ENCODE measurements at regions not wholly inside any gene's neighbourhood (a gene's known extent, or its start where the extent isn't known, plus 50 kb on each side); places are given as distances from the start of the nearest gene placed in this dataset.
"Not testable (repeated sequence)": the region's sequence is repeated elsewhere in the genome, so short reads cannot be mapped to it uniquely, and the experiment has no call there.

DNA sequence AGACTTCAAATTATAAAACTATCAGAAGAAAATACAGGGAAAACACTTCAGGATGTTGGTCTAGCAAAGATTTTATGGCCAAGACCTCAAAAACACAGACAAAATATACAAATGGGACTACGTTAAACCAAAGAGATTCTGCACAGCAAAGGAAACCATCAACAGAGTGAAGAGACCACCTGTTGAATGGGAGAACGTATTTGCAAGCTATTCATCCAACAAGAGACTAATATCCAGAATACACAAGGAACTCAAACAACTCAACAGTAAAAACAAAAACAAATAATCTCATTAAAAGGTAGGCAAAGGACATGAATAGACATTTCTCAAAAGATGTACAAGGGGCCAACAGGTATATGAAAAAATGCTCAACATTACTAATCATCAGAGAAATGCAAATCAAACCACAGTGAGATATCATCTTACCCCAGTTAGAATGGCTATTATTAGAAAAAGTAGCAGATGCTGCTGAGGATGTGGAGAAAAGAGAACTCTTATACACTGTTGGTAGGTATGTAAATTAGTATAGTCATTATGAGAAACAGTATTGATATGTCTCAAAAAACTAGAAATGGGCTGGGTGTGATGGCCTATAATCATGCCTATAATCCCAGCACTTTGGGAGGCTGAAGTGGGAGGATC is 112.6 kb downstream of the LRIG2 start:
- no peak for DNase-seq (ENCODE audit: low spot score)

DNA sequence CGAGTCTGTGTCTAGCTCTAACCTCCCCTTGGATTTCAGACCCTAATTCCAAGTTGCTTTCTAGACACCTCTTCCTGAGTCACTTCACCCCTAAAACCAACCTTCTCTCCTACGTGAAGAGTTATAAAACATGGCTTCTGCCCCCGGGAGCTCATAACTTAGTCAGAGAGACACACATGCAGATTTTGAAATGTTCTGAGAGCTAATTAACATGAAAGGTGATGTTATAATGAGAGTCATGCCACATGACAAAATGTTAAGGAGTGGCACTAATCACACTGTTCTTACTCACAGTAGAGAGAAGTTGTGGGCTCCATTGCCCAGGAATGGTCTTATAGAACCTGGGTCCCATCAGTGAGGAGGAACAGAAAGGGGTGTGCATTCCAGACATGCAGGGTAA is 117.1 kb downstream of the LRIG2 start:
- DNase-seq (ENCODE audit: low spot score): no peak

DNA sequence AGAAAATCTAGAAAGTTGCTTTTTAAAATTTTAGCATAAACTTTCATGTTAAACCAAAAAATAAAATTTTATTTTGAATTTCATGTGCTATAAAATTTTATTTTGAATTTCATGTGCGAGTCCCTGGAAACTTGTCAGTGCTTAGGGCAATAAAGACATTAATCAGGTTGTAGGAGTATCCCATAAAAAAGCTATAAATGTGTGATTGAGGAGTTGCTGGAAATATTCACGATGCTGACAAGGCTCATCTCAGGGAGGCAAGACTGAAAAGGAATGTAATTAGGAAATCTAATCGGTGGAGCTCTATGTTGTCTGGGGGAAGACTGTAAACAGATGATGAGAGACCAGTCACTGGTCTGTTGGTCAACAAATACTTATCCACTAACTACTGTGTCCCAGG is 117.9 kb downstream of the LRIG2 start:
- DNase-seq (ENCODE audit: low spot score): no peak

DNA sequence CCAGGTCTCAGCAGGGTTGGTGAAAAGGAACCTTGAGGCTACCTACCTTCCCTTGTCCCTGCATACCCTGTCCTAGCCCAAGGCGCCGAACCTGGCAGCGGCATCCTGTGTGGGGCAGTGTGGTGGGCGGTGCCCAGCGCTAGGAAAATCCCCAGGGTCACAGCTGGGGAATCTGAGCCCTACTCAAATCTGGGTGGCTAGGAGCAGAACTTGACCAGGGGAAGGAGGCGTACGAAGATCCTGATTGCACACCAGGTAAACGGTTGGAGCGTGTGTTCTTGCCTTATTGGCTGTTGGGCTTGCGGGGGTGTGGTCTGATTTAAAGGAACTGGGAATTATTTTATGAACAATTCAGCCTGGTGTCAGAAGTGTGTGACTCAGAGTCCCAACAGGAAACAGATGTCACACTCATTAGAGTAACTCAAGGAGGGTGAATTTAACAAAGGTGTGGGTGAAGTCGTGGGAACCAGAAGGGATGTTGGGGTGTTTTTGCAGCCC is 118.6 kb downstream of the LRIG2 start:
- peak; percentile 74 for DNase-seq (ENCODE audit: low spot score)

DNA sequence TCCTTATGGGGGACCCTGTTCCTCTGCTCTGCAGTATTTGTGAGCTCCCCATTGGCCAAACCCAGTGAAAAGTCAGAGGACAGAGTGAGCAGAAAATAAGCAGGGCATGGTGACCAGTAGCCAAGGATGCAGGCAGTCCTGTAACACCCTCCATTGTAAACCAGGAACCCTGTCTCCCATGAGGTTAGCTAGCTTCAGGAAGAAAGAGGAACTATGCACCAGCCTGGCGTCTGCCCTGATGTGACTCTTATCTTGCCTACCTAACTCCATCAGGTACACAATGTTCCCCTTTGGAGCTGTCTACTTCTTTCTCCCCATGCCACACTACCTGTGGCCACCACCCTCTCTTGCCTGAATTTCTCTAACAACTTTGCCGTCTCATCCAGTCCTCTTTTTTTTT is 119.2 kb downstream of the LRIG2 start:
- no peak for DNase-seq (ENCODE audit: low spot score)

DNA sequence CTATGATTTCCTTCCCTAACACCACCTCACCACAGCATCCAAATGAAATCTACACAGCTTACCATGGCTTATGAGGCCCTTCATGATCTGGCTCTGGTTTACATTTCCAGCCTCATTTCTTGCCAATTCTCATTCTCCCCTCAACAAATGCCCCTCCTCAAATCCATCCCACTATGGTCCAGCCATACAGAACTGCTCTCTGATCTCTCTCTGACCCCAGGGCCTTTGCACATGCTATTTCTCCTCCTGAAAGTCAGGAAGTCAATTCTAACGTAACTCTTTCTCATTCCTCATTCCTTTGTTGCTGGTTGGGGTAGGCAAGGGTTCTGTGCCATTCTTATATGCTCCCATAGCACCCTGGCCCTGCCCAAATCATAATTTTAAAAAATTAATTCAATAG is 120.0 kb downstream of the LRIG2 start:
- no peak for DNase-seq (ENCODE audit: low spot score)

DNA sequence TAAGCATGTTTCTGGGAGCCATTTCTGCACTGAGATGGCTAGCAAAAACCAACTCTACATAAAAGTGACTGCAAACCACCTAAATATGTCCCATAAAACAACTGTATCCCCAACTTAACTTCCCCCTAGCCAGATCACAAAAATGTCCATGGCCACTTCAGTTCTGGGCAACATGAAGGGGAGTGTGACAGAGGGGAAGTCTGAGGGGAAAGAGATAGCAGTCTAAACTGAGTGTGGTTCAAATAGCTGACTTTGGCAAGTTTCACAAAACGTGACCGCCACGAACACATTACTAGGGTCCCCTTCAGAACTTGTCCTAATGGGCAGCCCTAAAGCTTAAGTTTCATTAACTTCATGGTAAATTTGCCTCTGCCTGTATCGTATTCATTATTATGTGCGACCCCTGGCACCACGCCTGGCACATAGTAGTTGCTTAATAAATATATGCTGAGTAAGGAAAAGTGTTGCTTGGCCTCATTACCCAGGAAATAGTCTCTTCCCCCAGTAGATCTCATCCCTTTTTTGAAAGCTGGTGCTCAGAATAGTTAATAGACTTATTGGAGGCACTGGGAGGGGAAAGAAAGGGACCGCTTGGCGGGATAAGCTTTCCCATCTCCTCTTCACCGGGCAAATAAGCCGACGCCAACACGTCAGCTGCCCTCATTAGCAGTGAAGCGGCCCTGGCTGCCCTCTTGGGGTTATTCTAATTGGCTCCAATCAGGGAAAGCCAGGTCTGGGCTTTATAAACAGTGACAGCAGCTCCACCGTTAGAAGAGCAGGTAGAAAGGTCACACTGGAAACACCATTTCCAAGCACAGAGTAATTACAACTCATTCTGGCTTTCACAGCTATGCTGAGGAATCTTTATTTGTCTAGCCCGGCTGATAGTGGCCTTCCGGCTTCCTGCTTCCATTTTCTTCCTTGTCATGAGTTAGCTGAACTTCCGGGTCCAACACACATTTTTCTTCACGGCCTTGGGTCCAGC is 122.1 kb downstream of the LRIG2 start:
- DNase-seq (ENCODE audit: low spot score): no peak

DNA sequence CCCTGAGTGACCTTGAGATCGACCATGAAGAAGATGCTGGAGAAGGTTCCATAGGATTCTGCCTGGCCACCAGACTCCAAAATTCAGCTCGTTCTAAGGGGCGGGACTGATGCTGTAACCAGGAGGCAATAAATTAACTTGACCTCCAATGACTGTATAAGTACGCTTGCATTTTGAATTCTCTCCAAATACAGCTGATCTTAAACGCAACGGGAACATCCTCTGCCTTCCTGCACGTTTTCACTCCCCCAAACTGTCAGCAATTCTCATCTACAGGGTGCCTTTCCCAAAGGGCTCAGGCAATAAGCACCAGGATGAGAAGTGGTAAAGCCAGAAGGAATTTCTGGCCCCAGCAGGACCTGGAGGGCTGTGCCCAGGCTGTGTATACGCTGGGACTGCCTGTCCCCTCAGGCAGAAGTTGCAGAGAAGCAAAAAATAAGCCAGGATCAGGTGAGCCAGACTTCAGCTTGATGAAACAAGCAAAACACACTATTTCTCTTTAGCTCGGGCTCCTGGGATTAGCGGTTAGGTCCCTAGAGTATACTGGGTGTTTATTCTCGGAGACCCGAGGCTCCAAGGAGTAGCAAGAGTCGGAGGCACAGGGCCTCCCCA is 124.8 kb downstream of the LRIG2 start:
- DNase-seq (ENCODE audit: low spot score): no peak

DNA sequence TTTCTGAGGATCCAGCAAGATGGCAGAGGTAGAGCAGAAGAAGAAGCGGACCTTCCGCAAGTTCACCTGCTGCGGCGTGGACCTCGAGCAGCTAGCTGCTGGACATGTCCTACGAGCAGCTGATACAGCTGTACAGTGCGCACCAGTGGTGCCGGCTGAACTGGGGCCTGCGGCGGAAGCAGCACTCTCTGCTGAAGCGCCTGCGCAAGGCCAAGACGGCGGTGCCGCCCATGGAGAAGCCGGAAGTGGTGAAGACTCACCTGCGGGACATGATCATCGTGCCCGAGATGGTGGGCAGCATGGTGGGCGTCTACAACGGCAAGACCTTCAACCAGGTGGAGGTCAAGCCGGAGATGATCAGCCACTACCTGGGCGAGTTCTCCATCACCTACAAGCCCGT is 125.8 kb downstream of the LRIG2 start:
- no peak for DNase-seq (ENCODE audit: low spot score)

DNA sequence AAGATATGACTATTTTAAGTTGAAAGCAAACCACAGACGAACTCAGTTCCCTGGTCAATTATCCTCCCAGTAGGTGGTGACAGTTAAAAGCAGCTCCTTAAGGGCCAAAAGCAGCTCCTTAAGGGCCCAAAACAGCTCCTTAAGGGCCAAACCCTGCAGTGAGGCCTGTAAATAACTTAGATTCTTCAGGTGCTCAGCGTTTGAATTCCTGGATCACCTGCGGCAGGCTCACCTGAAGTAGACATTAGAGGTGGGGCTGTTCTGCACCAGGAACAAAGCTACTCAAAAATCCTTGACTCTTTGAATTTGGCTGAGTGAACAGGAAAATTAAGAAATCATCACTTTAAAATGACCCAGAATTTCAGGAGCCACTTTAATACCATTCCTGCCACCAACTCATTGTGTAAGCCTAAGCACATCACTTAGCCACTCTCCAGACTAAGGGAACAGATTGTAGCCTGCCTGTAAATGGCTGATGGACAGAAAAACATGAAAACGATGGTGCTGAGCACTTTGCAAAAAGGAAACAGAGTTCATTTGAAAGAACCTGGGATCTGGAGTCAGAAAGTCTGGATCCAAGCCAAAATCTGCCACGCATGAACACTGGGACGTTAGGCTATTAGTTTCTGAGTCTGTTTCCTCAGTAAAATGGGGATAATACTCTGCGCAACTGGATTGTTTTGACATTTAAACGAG is 126.9 kb downstream of the LRIG2 start:
- no peak for DNase-seq (ENCODE audit: low spot score)

DNA sequence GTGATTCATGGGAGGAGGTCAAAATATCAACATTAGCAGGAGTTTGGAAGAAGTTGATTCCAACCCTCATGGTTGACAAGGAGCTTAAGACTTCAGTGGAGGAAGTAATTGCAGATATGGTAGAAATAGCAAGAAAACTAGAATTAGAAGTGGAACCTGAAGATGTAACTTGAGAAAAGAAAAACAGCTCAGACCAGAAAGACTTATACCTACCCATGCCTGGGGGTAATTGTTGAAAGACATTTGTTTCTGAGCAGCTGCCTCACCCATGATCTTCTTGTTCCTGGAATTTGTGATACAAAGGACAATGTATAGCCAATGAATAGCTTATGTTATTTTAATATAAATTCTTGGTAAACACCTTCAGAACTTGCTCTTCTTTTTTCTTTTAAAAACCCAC is 128.6 kb downstream of the LRIG2 start:
- DNase-seq (ENCODE audit: low spot score): no peak

DNA sequence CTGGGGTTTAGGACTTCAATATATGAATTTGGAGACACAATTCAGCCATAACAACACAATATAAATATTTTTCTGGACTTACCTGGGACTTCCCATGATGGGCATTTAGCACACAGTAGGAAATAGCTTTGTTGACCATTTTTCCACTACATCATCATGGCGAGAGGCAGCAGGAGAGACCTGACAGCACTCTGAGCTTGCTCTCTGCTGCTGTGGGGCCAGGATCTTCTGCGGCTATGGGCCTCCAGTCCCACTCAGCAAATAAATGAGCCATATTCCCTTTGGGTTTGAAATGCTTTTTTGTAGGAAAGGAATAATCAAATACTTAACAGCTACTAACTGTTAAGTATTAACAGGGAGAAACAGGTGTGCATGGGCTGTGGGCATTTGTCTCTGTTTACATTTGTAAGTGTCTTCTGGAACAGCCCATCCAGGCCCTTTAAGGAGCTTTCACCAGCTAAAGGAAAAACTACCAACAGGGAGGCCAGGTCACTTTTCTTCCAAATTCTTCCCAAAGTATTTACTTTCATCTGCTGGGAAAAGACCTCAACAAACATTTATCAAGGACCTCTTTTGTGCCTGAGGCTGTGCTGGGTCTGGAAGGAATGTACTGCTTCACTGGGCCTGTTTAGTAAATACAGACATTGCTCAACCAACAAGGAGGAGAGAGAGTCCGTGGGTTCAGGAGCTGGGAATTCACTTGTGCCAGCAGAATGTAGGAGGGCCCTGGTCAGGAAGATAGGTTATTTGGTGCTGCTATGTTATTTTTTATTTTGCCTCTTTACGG is 133.2 kb downstream of the LRIG2 start:
- no peak for DNase-seq (ENCODE audit: low spot score)

DNA sequence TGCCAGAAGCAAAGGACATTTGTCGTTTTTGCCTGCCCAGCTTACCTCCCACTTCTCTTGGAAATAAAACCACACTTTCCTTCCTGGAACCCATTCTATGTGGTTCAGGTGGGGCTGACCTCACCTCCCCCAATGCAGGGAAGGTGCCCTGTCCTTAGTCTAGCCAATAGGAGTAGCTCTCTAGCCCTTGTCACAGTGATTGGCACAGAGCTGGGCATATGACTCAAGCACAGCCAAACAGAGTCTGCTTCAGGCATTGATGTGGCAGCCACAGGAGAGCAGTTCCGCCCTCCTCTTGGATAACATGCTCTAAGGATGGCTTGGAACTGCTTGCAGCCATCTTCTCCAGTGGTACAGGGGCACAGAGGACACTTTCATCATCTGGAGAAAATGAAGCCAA is 134.0 kb downstream of the LRIG2 start:
- no peak for DNase-seq (ENCODE audit: low spot score)

DNA sequence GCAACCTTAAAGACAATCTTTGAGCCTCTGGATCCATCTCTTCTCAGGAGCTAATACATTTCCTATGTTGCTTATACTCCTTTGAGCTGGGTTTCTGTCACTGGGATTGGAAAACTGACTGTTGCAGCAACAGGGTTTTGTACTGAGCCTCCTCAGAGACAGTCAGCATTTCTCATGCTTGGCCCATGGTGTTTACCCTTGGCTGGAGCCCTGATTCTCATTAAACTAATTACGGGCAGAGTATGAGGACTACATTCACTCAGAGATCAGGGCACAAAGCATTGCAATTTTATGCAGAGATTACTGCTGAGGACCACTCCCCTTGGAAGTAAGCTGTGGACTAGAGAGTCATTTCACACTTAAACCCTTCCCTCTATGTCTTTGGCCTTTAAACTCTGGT is 134.5 kb downstream of the LRIG2 start:
- DNase-seq (ENCODE audit: low spot score): no peak

DNA sequence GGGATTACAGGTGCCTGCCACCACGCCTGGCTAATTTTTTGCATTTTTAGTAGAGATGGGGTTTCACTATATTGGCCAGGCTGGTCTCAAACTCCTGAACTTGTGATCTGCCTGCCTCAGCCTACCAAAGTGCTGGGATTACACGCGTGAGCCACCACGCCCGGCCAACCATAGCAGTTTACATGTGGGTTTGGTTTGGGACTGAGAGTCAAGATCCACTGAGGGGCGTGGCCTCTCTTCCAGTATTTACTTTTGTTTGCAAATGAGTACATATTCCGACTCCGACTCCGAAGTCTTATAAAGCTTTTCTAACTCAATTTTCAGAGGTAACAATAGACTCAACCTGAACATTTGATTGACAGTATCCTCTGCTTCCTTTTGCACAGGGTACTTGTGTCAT is 135.4 kb downstream of the LRIG2 start:
- DNase-seq (ENCODE audit: low spot score): not testable (repeated sequence)

DNA sequence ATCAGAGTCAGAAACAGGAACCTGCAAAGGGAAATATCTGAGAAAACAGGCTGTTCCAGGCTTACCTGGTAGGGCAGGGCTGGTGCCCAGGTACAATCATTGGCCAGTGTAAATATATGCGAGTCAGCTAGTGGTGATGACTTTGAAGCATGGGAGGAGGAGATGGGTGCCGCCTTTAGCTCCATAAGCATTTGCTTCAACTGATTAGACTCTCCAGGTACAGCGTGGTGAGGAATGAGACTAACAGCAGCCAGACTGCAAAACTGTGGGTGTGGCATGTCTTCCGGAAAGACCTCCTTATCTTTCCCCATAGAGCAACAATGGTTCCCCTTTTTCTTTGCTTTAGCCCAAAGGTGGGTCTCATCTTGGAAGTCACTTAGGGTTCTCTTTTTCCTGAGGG is 137.2 kb downstream of the LRIG2 start:
- no peak for DNase-seq (ENCODE audit: low spot score)

DNA sequence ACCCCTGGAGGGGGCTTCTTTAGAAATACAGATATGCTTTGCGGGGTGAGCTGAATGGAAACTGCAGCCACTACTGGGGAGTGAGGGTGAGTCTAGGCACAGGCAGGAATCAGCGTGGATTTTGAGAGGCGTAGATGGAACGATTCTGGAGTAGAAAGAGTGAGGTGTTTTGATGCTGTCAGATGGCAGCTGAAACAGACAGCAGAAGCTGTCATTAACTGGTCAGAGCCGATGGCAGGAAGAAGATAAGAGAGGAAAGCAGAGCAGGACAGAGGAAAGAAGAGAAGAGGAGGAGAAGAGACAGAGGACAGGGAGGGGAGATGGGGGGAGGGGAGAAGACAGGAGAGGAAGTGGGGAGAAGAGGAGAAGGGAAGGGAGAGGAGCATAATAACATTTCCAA is 138.5 kb downstream of the LRIG2 start:
- DNase-seq (ENCODE audit: low spot score): no peak

DNA sequence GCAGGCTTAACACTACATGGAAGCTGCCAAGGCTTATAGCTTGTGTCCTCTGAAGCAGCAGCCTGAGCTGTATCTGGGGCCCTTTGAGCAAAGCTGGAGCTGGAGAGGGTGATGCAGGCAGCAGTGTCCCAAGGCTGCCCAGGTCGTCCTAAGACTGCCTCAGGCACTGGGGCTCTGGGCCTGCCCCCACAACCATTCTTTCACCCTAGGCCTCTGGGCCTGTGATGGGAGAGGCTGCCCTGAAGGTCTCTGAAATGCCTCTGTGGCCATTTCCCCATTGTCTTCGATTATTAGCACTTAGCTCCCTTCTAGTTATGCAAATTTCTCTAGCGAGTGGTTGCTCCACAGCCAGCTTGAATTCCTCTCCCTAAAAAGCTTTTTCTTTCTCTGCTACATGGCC is 142.0 kb downstream of the LRIG2 start:
- no peak for DNase-seq (ENCODE audit: low spot score)

DNA sequence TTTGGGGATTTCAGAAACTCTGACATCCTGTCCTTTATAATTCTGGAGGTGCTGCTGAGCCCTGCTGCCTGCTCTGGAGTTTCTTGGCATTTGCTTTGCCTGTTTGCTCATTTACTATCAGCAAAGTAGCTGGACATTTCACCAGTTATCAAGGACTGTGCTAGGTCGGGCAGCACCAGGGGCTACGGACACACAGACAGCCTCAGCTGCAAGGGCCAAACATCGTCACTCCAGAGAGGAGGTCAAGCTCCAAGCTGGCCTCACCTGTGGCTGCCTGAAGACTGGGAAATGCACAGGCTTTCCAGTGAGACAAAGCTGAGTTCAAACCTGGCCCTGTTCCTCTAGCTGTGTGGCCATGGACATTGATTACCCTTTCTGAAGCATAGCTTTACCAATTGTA is 143.7 kb downstream of the LRIG2 start:
- DNase-seq (ENCODE audit: low spot score): no peak

DNA sequence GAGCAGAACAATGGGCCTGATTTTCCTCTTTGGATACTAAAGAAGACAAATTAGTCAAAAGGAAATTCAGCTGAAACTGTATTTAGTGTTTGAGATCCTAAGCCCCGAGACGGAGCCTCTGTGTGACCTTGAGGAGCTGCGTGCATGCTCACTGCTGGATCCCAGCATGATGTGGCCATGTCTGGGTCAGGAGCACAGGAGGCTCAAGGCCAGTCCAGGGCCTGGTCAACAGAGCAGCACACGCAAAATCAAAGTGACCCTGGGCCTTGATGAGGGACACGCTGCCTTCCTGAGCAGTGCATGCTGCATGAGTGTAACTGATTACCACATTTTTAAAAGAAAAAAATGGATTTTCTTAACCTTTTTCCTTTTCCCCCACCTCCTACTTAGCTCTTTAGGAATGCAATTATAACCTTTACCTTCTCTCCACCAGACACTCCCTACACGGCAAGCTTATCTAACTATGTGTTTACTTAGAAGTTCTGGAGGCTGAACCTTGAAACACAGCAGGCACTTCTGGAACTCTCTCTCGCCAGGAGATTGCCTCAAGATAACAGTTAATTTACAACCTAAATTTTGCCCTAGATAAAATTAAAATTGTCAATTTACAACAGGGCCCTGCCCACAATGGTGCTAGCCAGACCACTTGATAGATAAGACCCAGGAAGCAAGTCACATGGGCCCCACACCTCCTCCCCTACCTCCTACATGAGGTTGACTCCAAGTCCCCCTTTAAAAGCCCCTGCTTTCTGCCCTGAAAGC is 144.6 kb downstream of the LRIG2 start:
- peak; percentile 12 for DNase-seq (ENCODE audit: low spot score)
